Suprapubic skin (tissue), 4 donors: ENCODE measurements at regions not wholly inside any gene's neighbourhood (a gene's known extent, or its start where the extent isn't known, plus 50 kb on each side); places are given as distances from the start of the nearest gene placed in this dataset.

Experiments
- DNase-seq, 2 donors: peaks; one replicate each; pipeline ENCODE4 v3.0.0-alpha.2; 2019; ENCODE audit warnings: low spot score in 2 of 2
- H3K27ac ChIP-seq: fragments of 200-600 bp; sonication (generic); one replicate; pipeline ENCODE4 v1.5.1; 2019
- H3K27me3 ChIP-seq: fragments of 200-600 bp; sonication (generic); one replicate; pipeline ENCODE4 v1.5.1; 2019
- H3K36me3 ChIP-seq: fragments of 200-600 bp; sonication (generic); one replicate; pipeline ENCODE4 v1.5.1; 2019
- H3K4me1 ChIP-seq: fragments of 200-600 bp; sonication (generic); one replicate; pipeline ENCODE4 v1.5.1; 2019
- H3K4me3 ChIP-seq: fragments of 200-600 bp; sonication (generic); one replicate; pipeline ENCODE4 v1.5.1; 2019; ENCODE audit warnings: mild to moderate bottlenecking
- H3K9me3 ChIP-seq: fragments of 200-600 bp; sonication (generic); one replicate; pipeline ENCODE4 v1.5.1; 2019
- EP300 ChIP-seq: sonication (generic); formaldehyde crosslinking; IDR thresholded peaks from one replicate; pipeline ENCODE4 v1.6.1; 2017; ENCODE audit warnings: antibody characterized with exemption
- POLR2A ChIP-seq, 2 donors: fragments of 450-650 bp; IDR thresholded peaks; one replicate each; pipeline ENCODE4 v1.6.1; 2017; ENCODE audit warnings: antibody characterized with exemption in 2 of 2, mild to moderate bottlenecking in 2 of 2, moderate library complexity in 2 of 2
- POLR2AphosphoS5 ChIP-seq, 3 donors: sonication (generic); formaldehyde crosslinking; IDR thresholded peaks; one replicate each; pipeline ENCODE4 v1.6.1; 2017; ENCODE audit warnings: antibody characterized with exemption in 3 of 3
- WGBS: methylation state at CpG from one replicate; pipeline ENCODE4 v1.1.5; 2018; 5-methylcytosine and 5-hydroxymethylcytosine counted together
- TF ChIP-seq, protein P1 (sequence below), 2 donors: fragments of 200-600 bp in 1 of 2; fragments of 450-650 bp in 1 of 2; sonication (generic) in 1 of 2; IDR thresholded peaks; one replicate each; pipeline ENCODE4 v1.5.1; 2016 to 2019; ENCODE audit warnings: antibody characterized with exemption in 2 of 2, mild to moderate bottlenecking in 1 of 2, moderate library complexity in 1 of 2

GRCh38 chr10:128727114-128727513, 600.9 kb upstream of the MKI67 start:
- no peaks in the 10 kb centered on the region for H3K9me3 ChIP-seq
- no peak overlapping the region for H3K4me3 ChIP-seq
- H3K27me3 ChIP-seq = no peaks in the 10 kb centered on the region
- H3K36me3 ChIP-seq = no peaks in the 10 kb centered on the region
- no peak overlapping the region for H3K27ac ChIP-seq
- WGBS = 81% methylated on average over 6 of the region's 6 CpGs
- no peak for DNase-seq
- TF ChIP-seq POLR2A (IDR thresholded peaks at IDR 0.05) (no peak), POLR2AphosphoS5 (IDR thresholded peaks at IDR 0.05) (no peak), EP300 (no peak)
- TF ChIP-seq, protein P1, sequence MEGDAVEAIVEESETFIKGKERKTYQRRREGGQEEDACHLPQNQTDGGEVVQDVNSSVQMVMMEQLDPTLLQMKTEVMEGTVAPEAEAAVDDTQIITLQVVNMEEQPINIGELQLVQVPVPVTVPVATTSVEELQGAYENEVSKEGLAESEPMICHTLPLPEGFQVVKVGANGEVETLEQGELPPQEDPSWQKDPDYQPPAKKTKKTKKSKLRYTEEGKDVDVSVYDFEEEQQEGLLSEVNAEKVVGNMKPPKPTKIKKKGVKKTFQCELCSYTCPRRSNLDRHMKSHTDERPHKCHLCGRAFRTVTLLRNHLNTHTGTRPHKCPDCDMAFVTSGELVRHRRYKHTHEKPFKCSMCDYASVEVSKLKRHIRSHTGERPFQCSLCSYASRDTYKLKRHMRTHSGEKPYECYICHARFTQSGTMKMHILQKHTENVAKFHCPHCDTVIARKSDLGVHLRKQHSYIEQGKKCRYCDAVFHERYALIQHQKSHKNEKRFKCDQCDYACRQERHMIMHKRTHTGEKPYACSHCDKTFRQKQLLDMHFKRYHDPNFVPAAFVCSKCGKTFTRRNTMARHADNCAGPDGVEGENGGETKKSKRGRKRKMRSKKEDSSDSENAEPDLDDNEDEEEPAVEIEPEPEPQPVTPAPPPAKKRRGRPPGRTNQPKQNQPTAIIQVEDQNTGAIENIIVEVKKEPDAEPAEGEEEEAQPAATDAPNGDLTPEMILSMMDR (IDR thresholded peaks at IDR 0.05) = no peak
- H3K4me1 ChIP-seq = peaks cover 6% of the 10 kb centered on the region

GRCh38 chr10:128729910-128730420, 603.7 kb upstream of the MKI67 start:
- no peak for TF ChIP-seq POLR2A (IDR thresholded peaks at IDR 0.05)
- 25% methylated on average over 1 of the region's 4 CpGs for WGBS

DNA sequence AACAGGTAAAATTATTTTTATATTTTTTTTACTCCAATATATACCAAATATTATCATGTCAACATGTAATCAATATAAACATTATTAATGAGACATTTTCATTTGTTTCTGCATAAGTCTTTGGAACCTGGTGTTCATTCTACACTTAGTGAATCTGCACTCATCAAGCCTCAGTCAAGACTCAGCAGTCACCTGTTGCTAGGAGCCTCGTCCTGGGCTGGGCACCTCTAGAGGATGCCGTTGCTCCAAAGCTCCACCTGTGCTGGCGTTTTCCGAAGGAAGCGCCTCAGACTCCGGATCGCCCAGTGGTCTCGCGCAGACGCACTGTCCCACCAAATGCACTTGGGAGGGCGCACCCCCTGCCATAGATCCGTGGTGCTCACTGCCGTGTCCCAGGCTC, 604.7 kb upstream of the MKI67 start:
- peaks cover 6% of the 10 kb centered on the region for H3K4me1 ChIP-seq
- no peaks in the 10 kb centered on the region for H3K27me3 ChIP-seq
- H3K4me3 ChIP-seq = no peak overlapping the region
- no peak overlapping the region for H3K27ac ChIP-seq
- no peaks in the 10 kb centered on the region for H3K36me3 ChIP-seq
- 96% methylated on average over 12 of the region's 13 CpGs for WGBS
- H3K9me3 ChIP-seq = no peaks in the 10 kb centered on the region
- no peak for TF ChIP-seq POLR2AphosphoS5 (IDR thresholded peaks at IDR 0.05)
- no peak for DNase-seq

More at GRCh38 chr10:128729910-128730420, 603.7 kb upstream of the MKI67 start:
- no peak overlapping the region for H3K4me3 ChIP-seq
- H3K9me3 ChIP-seq = no peaks in the 10 kb centered on the region
- H3K4me1 ChIP-seq = peaks cover 6% of the 10 kb centered on the region
- H3K27me3 ChIP-seq = no peaks in the 10 kb centered on the region
- H3K36me3 ChIP-seq = no peaks in the 10 kb centered on the region
- H3K27ac ChIP-seq = no peak overlapping the region
- DNase-seq = no peak

- H3K36me3 ChIP-seq = no peaks in the 10 kb centered on the region
- no peaks in the 10 kb centered on the region for H3K27me3 ChIP-seq
- no peak overlapping the region for H3K27ac ChIP-seq
- 91% methylated on average over 5 of the region's 5 CpGs for WGBS
- TF ChIP-seq POLR2A (IDR thresholded peaks at IDR 0.05) = no peak
- no peak for TF ChIP-seq POLR2AphosphoS5 (IDR thresholded peaks at IDR 0.05)
- no peak for TF ChIP-seq EP300
- TF ChIP-seq, protein P1 (IDR thresholded peaks at IDR 0.05) = no peak
- peaks cover 6% of the 10 kb centered on the region for H3K4me1 ChIP-seq
- no peaks in the 10 kb centered on the region for H3K9me3 ChIP-seq
- DNase-seq = no peak
- no peak overlapping the region for H3K4me3 ChIP-seq
Measured at GRCh38 chr10:128734161-128734560, 607.9 kb upstream of the MKI67 start.

- H3K27ac ChIP-seq = no peak overlapping the region
- TF ChIP-seq, protein P1 (IDR thresholded peaks at IDR 0.05) = no peak
- no peak for TF ChIP-seq POLR2AphosphoS5 (IDR thresholded peaks at IDR 0.05)
- no peak for TF ChIP-seq EP300
- TF ChIP-seq POLR2A (IDR thresholded peaks at IDR 0.05) = no peak
- WGBS = 93% methylated on average over 9 of the region's 9 CpGs
- peaks cover 3% of the 10 kb centered on the region for H3K4me1 ChIP-seq
- no peak overlapping the region for H3K4me3 ChIP-seq
- H3K27me3 ChIP-seq = no peaks in the 10 kb centered on the region
- no peaks in the 10 kb centered on the region for H3K9me3 ChIP-seq
- DNase-seq = no peak
- no peaks in the 10 kb centered on the region for H3K36me3 ChIP-seq
Measured at GRCh38 chr10:128734734-128735133, 608.5 kb upstream of the MKI67 start.

GRCh38 chr10:128735996-128736395, 609.8 kb upstream of the MKI67 start:
- Histone ChIP-seq H3K4me3 (no peak overlapping the region), H3K9me3 (no peaks in the 10 kb centered on the region), H3K27me3 (no peaks in the 10 kb centered on the region), H3K4me1 (no peaks in the 10 kb centered on the region), H3K36me3 (no peaks in the 10 kb centered on the region), H3K27ac (no peak overlapping the region)
- 68% methylated on average over 8 of the region's 8 CpGs for WGBS
- DNase-seq = no peak
- TF ChIP-seq, protein P1 (IDR thresholded peaks at IDR 0.05) = no peak
- TF ChIP-seq POLR2AphosphoS5 (IDR thresholded peaks at IDR 0.05) (no peak), POLR2A (IDR thresholded peaks at IDR 0.05) (no peak), EP300 (no peak)
